ENCODE measurements at regions not wholly inside any gene's neighbourhood (a gene's known extent, or its start where the extent isn't known, plus 50 kb on each side); places are given as distances from the start of the nearest gene placed in this dataset.

DNA sequence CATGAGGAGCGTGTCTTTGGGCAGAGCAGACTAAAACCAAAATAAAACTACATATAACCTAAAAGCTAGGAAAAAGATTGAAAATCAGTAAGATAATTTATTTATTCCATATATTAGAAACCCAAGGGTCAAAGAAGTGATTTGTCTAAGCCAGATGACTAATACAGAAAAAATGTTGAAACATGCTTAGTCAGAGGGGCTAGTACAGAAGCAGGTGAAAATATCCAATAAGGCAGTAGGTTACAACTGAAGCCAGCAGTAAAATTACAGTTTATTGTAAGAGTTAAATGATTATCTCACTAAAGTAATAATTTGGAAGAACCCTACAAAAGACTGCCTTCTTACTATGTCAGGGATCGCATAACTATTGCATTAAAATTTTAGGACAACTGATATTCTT lies 1190.9 kb upstream of the PRMT6 start:
- Histone ChIP-seq H3K9me1 (replicated peaks; ENCODE audit: control insufficient read depth, extremely low read depth, insufficient read depth, low read length) (no peaks in the 10 kb centered on the region), H3K79me2 (ENCODE audit: control insufficient read depth, insufficient read depth, low read length) (no peaks in the 10 kb centered on the region), H3K4me1 (ENCODE audit: control insufficient read depth, extremely low read depth, insufficient read depth, low read length) (no peaks in the 10 kb centered on the region), H3K27me3 (ENCODE audit: control insufficient read depth in 2 of 2, insufficient read depth in 2 of 2, low read length in 2 of 2) (no peaks in the 10 kb centered on the region), H3K9me3 (replicated peaks; ENCODE audit: control insufficient read depth, insufficient read depth, low read length) (peaks cover 7% of the 10 kb centered on the region), H3K9ac (replicated peaks; ENCODE audit: extremely low read depth, insufficient read depth, low read length) (no peak overlapping the region), H3K4me3 (replicated peaks in 1 of 3; ENCODE audit: insufficient read depth in 1 of 3, low read depth in 1 of 3, low read length in 3 of 3) (no peak overlapping the region), H2AFZ (ENCODE audit: low read depth, low read length) (no peak overlapping the region), H3K4me2 (ENCODE audit: insufficient read depth, low read length) (no peak overlapping the region), H3K36me3 (ENCODE audit: control insufficient read depth in 2 of 2, extremely low read depth in 1 of 2, insufficient read depth in 2 of 2, low read length in 2 of 2) (no peaks in the 10 kb centered on the region), H4K20me1 (replicated peaks; ENCODE audit: control insufficient read depth, extremely low read depth, insufficient read depth, low read length) (no peaks in the 10 kb centered on the region), H3K27ac (ENCODE audit: insufficient read depth, low read depth, low read length) (no peak overlapping the region)
- intact Hi-C loops (cut with micrococcal nuclease): no loop called here
- no peak for FAIRE-seq
- DNase-seq (ENCODE audit: low read depth, low spot score): no peak
- TF ChIP-seq GATA2 (IDR thresholded peaks at IDR 0.05; ENCODE audit: insufficient read depth, insufficient read length, low read depth, low read length) (no peak), JUN (IDR thresholded peaks at IDR 0.05; ENCODE audit: borderline replicate concordance, insufficient read depth, insufficient read length, low read depth) (no peak), EZH2 (IDR thresholded peaks at IDR 0.05; ENCODE audit: borderline replicate concordance, low read depth, low read length, severe bottlenecking) (no peak), POLR2A (IDR thresholded peaks at IDR 0.05; ENCODE audit: low read depth, low read length) (no peak), MAX (IDR thresholded peaks at IDR 0.05; ENCODE audit: insufficient read depth, insufficient read length) (no peak), FOS (IDR thresholded peaks at IDR 0.05; ENCODE audit: borderline replicate concordance, insufficient read depth, low read length) (no peak), POLR2AphosphoS5 (IDR thresholded peaks at IDR 0.05; ENCODE audit: insufficient read depth, low read depth, low read length) (no peak), MYC (IDR thresholded peaks at IDR 0.05; ENCODE audit: low read depth, low read length) (no peak)
- TF ChIP-seq, protein P1, sequence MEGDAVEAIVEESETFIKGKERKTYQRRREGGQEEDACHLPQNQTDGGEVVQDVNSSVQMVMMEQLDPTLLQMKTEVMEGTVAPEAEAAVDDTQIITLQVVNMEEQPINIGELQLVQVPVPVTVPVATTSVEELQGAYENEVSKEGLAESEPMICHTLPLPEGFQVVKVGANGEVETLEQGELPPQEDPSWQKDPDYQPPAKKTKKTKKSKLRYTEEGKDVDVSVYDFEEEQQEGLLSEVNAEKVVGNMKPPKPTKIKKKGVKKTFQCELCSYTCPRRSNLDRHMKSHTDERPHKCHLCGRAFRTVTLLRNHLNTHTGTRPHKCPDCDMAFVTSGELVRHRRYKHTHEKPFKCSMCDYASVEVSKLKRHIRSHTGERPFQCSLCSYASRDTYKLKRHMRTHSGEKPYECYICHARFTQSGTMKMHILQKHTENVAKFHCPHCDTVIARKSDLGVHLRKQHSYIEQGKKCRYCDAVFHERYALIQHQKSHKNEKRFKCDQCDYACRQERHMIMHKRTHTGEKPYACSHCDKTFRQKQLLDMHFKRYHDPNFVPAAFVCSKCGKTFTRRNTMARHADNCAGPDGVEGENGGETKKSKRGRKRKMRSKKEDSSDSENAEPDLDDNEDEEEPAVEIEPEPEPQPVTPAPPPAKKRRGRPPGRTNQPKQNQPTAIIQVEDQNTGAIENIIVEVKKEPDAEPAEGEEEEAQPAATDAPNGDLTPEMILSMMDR (IDR thresholded peaks at IDR 0.05; ENCODE audit: extremely low read depth in 1 of 2, insufficient read depth in 1 of 2, low read depth in 1 of 2, low read length in 2 of 2): no peak
- POLR2A ChIA-PET: no interaction called here
- CTCF ChIA-PET: no interaction called here
- no TSS peak for BruUV-seq (replicated peaks)
- dilution Hi-C loops (cut with MboI; ENCODE audit: extremely low pct_ligation_motif_present, low sequenced_read_pairs): no loop called here

Measured in endothelial cell of umbilical vein (primary cell).